ENCODE measurements at regions not wholly inside any gene's neighbourhood (a gene's known extent, or its start where the extent isn't known, plus 50 kb on each side); places are given as distances from the start of the nearest gene placed in this dataset.

- DNase-seq, result no peak
Measured at GRCh38 chr2:237171396-237171795, 85.7 kb downstream of the COPS8 start.

GRCh38 chr2:237171881-237172280 lies 86.2 kb downstream of the COPS8 start:
- no peak for DNase-seq

DNA sequence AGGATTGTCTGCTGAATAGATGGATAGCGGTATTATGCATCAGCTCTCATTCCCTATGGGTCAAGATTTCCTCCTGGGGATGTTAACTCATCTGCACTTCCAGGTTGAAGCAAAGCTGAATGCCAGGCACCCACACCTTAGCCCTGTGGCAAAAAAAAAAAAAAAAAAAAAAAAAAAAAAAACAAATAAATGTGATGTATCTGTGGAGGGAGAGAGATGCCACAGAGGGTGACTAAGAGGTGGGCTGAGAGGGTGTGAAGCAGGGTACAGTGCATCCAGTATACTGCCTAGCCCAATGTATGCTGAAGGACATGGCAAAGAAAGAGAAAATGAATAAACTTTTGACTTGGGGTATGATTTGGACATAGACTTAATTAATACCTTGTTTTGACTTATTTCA lies 91.4 kb downstream of the COPS8 start:
- no peak for DNase-seq

DNA sequence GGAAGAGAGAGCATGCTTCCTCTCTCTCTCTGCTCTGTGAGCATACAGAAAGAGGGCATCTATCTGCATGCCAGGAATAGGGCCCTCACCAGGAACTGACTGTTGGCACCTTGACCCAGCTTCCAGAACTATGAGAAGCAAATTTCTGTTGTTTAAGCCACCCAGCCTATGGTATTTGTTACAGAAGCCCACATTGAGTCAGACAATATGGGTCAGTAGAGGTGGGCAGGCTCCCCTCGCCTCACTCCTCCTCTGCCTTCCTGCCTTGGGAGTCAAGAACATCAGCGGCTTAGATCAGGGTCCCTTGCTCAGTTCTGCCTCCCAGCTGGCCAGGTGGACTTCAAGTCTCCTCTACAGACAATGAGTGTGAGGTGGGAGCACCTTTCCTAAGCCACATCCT lies 92.3 kb downstream of the COPS8 start:
- no peak for DNase-seq

GRCh38 chr2:237178396-237178795 lies 92.7 kb downstream of the COPS8 start:
- no peak for DNase-seq

GRCh38 chr2:237179161-237179560 lies 93.5 kb downstream of the COPS8 start:
- no peak for DNase-seq

GRCh38 chr2:237180187-237180586 lies 94.5 kb downstream of the COPS8 start:
- no peak for DNase-seq

DNA sequence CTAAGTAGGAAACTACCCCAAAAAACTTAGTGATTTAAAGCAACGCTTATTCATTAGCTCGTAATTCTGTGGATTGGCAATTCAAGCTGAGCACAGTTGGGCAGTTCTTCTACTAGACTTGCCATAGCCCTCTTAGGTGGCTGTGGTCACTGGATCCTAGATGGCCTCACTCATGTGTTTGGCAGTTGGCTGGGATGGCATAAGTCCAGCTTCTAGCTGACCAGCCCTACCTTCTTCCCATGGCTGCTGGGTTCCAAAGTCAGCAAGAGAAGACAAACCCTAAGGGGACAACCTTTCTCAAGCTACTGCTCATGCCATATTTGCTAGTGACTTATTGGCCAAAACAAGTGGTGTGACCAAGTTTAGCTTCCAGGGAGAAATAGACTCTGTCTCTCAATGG lies 95.3 kb downstream of the COPS8 start:
- DNase-seq, result no peak

DNA sequence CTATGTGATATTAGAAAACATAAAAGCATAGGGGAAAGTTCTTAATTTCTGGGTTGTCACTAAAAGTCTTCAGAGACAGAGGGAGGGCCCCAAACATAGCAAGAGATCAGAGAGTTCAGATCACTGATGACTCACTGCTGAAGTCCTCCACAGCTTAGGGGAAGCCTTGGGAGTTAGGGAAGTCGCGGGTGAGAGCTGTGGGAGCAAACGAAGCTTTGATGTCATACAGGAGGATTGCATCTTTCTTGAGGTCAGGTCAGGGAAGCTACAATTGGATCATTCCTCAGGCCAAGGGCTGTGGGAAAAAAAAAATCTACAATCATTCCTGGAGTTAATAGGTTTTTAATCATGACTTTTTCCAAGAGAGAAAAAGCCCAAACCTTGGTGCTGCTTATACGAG lies 96.2 kb downstream of the COPS8 start:
- DNase-seq, result no peak

- DNase-seq, result no peak
Measured at GRCh38 chr2:237182422-237183123, 96.9 kb downstream of the COPS8 start.

DNA sequence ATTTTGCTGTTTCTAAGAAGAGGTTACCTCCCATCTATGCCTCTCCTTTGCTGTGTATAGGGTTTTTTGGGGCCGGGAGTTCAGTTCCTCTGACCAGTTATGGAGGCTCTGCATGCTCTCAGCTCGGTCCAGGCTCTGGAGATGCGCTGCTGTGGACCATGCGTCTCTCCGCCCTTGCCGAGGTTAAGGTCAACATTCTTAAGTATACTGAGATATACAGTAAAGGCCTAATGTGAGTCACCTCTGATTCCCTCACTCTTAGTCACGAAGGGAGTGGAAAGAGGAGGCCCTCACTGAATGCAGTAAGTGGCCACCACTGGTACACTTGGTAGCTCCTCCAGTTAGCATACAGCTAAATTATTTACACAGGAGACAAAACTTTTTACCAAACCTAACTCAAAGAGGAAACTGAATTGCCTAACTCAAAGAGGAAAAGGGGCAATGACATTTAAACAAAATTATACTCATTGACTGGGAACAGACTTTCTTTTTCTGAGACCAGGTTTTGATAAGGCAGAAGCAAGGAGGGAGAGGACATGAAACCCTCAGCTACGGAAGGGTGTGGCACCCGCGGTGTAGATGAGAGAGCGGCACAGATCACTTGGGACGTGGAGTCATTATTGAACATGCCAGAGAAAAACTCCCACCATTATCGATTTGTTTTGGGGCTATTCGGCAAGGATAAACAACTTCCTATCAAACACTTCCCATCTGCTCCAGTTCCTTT lies 98.7 kb downstream of the COPS8 start:
- no peak for DNase-seq

DNA sequence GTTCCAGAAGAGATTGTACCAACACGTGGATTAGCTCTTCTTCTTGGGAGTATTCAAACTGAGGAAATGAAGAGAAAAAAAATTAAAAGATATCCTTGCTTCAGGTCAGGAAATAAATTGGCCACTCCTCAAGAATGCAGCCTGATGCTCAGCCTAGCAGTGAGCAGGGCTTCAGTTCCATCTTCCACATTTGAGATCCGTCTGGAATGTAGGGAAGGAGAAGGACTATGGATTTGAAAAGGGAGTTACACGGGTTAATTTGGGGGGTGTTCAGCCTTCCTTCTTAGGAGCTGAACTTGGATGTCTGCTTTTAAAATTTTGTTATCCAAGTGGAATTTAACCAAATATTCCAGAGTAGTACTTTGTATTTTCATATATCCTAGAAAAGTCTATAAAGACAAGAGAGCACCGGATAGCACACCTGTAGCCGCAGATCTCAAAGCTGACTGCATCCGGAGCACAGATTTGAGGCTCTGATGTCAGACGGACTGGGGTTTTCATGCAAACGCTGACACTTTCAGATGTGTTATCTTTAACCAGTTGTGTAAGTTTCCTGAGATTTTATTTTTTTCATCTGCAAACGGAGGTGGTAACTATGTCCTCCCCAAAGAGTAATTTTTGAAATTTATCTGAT lies 99.3 kb downstream of the COPS8 start:
- no peak for DNase-seq

- DNase-seq, result no peak
Measured at GRCh38 chr2:237185553-237185925, 99.8 kb downstream of the COPS8 start.

GRCh38 chr2:237189799-237190198 lies 104.1 kb downstream of the COPS8 start:
- DNase-seq, result no peak

GRCh38 chr2:237190966-237191713 lies 105.5 kb downstream of the COPS8 start:
- DNase-seq, result no peak

DNA sequence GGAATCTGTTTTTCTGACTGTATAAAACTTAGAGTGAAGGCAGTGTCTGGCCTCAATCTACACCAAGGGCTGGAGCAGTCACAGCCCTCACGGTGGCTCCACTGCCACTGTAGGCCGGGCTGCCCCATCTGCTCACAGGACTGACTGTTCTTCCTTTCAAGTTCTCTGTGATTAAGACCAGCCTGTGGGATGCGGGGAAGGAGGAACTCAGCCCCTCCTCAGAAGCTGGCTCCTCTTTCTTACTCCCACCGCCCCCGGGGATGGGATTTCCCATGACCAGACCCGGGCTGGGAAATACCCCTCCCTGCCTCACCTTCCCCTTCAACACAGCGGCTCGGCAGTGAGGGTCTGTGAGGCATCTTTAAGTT lies 106.0 kb downstream of the COPS8 start:
- no peak for DNase-seq

DNA sequence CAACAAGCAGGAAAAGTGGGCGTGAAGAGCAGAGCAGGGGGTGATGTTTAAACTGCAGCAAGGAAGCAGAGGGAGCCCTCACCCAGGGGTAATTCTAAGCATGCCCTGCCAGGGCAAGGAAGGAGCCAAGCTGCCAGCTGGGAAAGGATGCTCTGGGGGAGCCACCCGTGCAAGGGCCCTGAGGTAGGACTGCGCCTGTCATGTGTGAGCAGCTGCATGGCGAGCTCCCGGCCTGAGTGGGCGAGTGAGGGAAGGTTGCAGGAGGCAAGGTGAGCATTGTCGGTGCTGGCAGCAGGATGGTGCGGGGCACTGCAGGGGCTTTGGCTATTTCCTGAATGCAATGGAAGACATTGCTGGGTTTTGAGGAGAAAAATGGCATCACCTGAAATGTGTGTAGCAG lies 107.2 kb downstream of the COPS8 start:
- no peak for DNase-seq

DNA sequence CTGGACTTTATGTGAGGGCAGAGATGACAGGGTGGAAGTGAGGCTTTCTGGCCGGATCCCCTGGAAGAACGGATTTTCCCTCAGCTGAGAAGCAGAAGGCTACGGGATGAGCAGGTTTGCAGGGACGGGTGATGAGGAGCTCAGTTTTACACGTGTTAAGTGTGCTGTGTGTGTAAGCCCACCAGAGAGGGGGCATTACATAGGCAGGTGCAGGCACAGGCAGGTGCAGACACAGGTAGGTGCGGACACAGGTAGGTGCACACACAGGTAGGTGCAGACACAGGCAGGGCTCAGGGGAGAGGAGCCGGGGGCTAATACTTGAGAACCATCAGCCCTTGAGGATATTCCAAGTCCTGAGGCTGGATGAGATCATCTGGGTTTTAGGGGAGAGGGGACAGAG lies 107.7 kb downstream of the COPS8 start:
- DNase-seq, result no peak

- DNase-seq, result no peak
Measured at GRCh38 chr2:237194081-237194480, 108.4 kb downstream of the COPS8 start.

DNA sequence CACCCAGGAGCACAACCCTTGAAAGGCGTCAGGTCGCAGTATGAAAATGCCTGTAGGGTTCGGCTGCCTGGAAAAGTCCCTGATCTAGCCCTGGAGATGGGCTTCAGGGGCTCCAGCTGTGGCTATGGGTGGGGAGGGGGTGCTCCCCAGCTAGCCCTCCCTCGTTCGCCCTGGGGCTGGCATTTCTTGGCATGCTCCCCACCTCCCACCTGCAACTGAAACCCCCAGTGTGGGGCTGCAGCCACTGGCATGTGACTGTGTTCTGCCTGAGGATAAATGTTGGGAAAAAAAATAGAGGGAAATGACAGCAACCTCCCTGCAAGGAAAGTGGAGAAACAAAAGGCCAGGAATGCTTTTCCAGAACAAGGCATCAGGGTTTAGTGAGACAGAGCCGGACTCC lies 109.2 kb downstream of the COPS8 start:
- no peak for DNase-seq

GRCh38 chr2:237195396-237196120 lies 109.9 kb downstream of the COPS8 start:
- no peak for DNase-seq

GRCh38 chr2:237196409-237196808 lies 110.7 kb downstream of the COPS8 start:
- no peak for DNase-seq

All from activated CD8-positive, alpha-beta memory T cell treated with anti-CD3 and anti-CD28 coated beads, Interleukin-2, amount 50 U/mL, for 4 hours (primary cell).